WTC11 (cell line): ENCODE measurements at regions not wholly inside any gene's neighbourhood (a gene's known extent, or its start where the extent isn't known, plus 50 kb on each side); places are given as distances from the start of the nearest gene placed in this dataset.

Source experiments
- ATAC-seq: fragments of 200-7000 bp; cut with Tn5 transposase; 2 replicates; pipeline ENCODE4 v1.10.0; 2021; ENCODE audit warnings: mild to moderate bottlenecking, moderate library complexity
- CTCF ChIA-PET: fragments of 300-600 bp; sonication (Branson Sonifier 250); formaldehyde crosslinking; loops from one replicate; lab custom pipeline; 2021; ENCODE audit warnings: antibody characterized with exemption; lab: Charles Lee
- POLR2A ChIA-PET: fragments of 350-600 bp; sonication (Branson Sonifier 250); formaldehyde crosslinking; loops from one replicate; lab custom pipeline; 2021; ENCODE audit warnings: antibody characterized with exemption; lab: Charles Lee
- DNase-seq: peaks from one replicate; pipeline ENCODE4 v3.0.0; 2021; ENCODE audit warnings: low spot score
- H3K27ac Mint-ChIP-seq: 2 replicates; pipeline ENCODE4 v1.8.0; 2021; ENCODE audit warnings: mixed read lengths
- H3K27me3 Mint-ChIP-seq: 2 replicates; pipeline ENCODE4 v1.8.0; 2021; ENCODE audit warnings: low read depth, mild to moderate bottlenecking, moderate library complexity, mixed read lengths
- H3K36me3 Mint-ChIP-seq: 2 replicates; pipeline ENCODE4 v1.8.0; 2021; ENCODE audit warnings: mixed read lengths
- H3K4me1 Mint-ChIP-seq: 2 replicates; pipeline ENCODE4 v1.8.0; 2022; ENCODE audit warnings: mixed read lengths
- H3K4me3 Mint-ChIP-seq: 2 replicates; pipeline ENCODE4 v1.8.0; 2021; ENCODE audit warnings: mild to moderate bottlenecking, moderate library complexity, mixed read lengths
- H3K9me3 Mint-ChIP-seq: 2 replicates; pipeline ENCODE4 v1.8.0; 2021; ENCODE audit warnings: mixed read lengths
- CREM ChIP-seq: sonication (generic); formaldehyde crosslinking; IDR thresholded peaks from 2 replicates; pipeline ENCODE4 v1.8.1; 2022; ENCODE audit warnings: mild to moderate bottlenecking, missing genetic modification reagents, moderate library complexity
- ESRRA ChIP-seq: sonication (generic); formaldehyde crosslinking; IDR thresholded peaks from 2 replicates; pipeline ENCODE4 v1.8.1; 2022; ENCODE audit warnings: mild to moderate bottlenecking, missing genetic modification reagents, borderline replicate concordance
- FOXJ3 ChIP-seq: sonication (generic); formaldehyde crosslinking; IDR thresholded peaks from 2 replicates; pipeline ENCODE4 v1.9.0; 2021; ENCODE audit warnings: missing genetic modification reagents, mild to moderate bottlenecking, borderline replicate concordance
- FOXP1 ChIP-seq: sonication (generic); formaldehyde crosslinking; IDR thresholded peaks from 2 replicates; pipeline ENCODE4 v1.8.0; 2022; ENCODE audit warnings: missing genetic modification reagents, mild to moderate bottlenecking, moderate library complexity, borderline replicate concordance
- GABPB1 ChIP-seq: sonication (generic); formaldehyde crosslinking; IDR thresholded peaks from 2 replicates; pipeline ENCODE4 v1.8.1; 2023; ENCODE audit warnings: mild to moderate bottlenecking, missing genetic modification reagents
- KAT7 ChIP-seq: sonication (generic); formaldehyde crosslinking; IDR thresholded peaks from 2 replicates; pipeline ENCODE4 v1.8.1; 2023; ENCODE audit warnings: missing genetic modification reagents, mild to moderate bottlenecking, borderline replicate concordance
- NFE2L1 ChIP-seq: sonication (generic); formaldehyde crosslinking; IDR thresholded peaks from 2 replicates; pipeline ENCODE4 v1.8.1; 2023; ENCODE audit warnings: missing genetic modification reagents
- SP1 ChIP-seq: sonication (generic); formaldehyde crosslinking; conservative IDR thresholded peaks from 2 replicates; pipeline ENCODE4 v1.8.1; 2022; ENCODE audit warnings: missing genetic modification reagents
- TCF7 ChIP-seq: sonication (generic); formaldehyde crosslinking; IDR thresholded peaks from 2 replicates; pipeline ENCODE4 v1.8.0; 2022; ENCODE audit warnings: mild to moderate bottlenecking, low read depth, missing genetic modification reagents, moderate library complexity
- TEAD1 ChIP-seq: sonication (generic); formaldehyde crosslinking; IDR thresholded peaks from 2 replicates; pipeline ENCODE4 v1.8.0; 2022; ENCODE audit warnings: mild to moderate bottlenecking, missing genetic modification reagents
- USF2 ChIP-seq: sonication (generic); formaldehyde crosslinking; IDR thresholded peaks from 2 replicates; pipeline ENCODE4 v1.8.1; 2023; ENCODE audit warnings: mild to moderate bottlenecking, missing genetic modification reagents, moderate library complexity
- ZBTB43 ChIP-seq: sonication (generic); formaldehyde crosslinking; IDR thresholded peaks from 2 replicates; pipeline ENCODE4 v1.8.1; 2023; ENCODE audit warnings: mild to moderate bottlenecking, missing genetic modification reagents
- ZNF263 ChIP-seq: sonication (generic); formaldehyde crosslinking; IDR thresholded peaks from 2 replicates; pipeline ENCODE4 v1.8.1; 2022; ENCODE audit warnings: low read depth, mild to moderate bottlenecking, moderate library complexity, missing genetic modification reagents
- ZNF281 ChIP-seq: sonication (generic); formaldehyde crosslinking; IDR thresholded peaks from 2 replicates; pipeline ENCODE4 v1.8.0; 2023; ENCODE audit warnings: mild to moderate bottlenecking, missing genetic modification reagents
- ZNF423 ChIP-seq: fragments of 250-450 bp; sonication (Bioruptor Pico); IDR thresholded peaks from 2 replicates; pipeline ENCODE4 v2.1.2; 2022; ENCODE audit warnings: mild to moderate bottlenecking, moderate library complexity
- ZNF425 ChIP-seq: fragments of 250-450 bp; sonication (Bioruptor Pico); conservative IDR thresholded peaks from 2 replicates; pipeline ENCODE4 v1.9.0; 2021; ENCODE audit warnings: mild to moderate bottlenecking
- ZNF532 ChIP-seq: fragments of 250-450 bp; sonication (Bioruptor Pico); IDR thresholded peaks from 2 replicates; pipeline ENCODE4 v1.9.0; 2021; ENCODE audit warnings: mild to moderate bottlenecking, borderline replicate concordance
- ZNF671 ChIP-seq: fragments of 250-450 bp; sonication (Bioruptor Pico); IDR thresholded peaks from 2 replicates; pipeline ENCODE4 v1.8.0; 2021; ENCODE audit warnings: mild to moderate bottlenecking

GRCh38 chr1:181386951-181387350 is 96.4 kb upstream of the CACNA1E start:
- no peaks in the 10 kb centered on the region for H3K27me3 Mint-ChIP-seq
- ATAC-seq (no peak), DNase-seq (no peak)
- no peaks in the 10 kb centered on the region for H3K36me3 Mint-ChIP-seq
- TF ChIP-seq CREM (CRISPR knock-in tag), result no peak
- no peak for TF ChIP-seq ZNF423 (CRISPR knock-in tag)
- no peak for TF ChIP-seq ZNF671 (CRISPR knock-in tag)
- no peak for TF ChIP-seq TEAD1
- no peak for TF ChIP-seq FOXJ3 (CRISPR knock-in tag)
- TF ChIP-seq ZNF532, result no peak
- TF ChIP-seq SP1 (CRISPR knock-in tag), result no peak
- TF ChIP-seq ESRRA (CRISPR knock-in tag), result no peak
- no peaks in the 10 kb centered on the region for H3K9me3 Mint-ChIP-seq
- ChIA-PET CTCF (no interaction called here), POLR2A (no interaction called here)
- peaks cover 5% of the 10 kb centered on the region; the same call in 1 of the 2 replicates for H3K4me1 Mint-ChIP-seq
- no peak overlapping the region for H3K4me3 Mint-ChIP-seq
- H3K27ac Mint-ChIP-seq, result no peak overlapping the region

- no peak for DNase-seq
- no peak for TF ChIP-seq ZNF425
- no peak for TF ChIP-seq FOXJ3 (CRISPR knock-in tag)
- TF ChIP-seq ZNF281 (CRISPR knock-in tag), result no peak
- no peak for TF ChIP-seq GABPB1
- TF ChIP-seq ZNF263 (CRISPR knock-in tag), result no peak
- no peak for TF ChIP-seq ZBTB43
- no peak for TF ChIP-seq TCF7
- no peak for TF ChIP-seq NFE2L1 (CRISPR knock-in tag)
- no peak for TF ChIP-seq USF2 (CRISPR knock-in tag)
- TF ChIP-seq FOXP1 (CRISPR knock-in tag), result no peak
- no peak for TF ChIP-seq KAT7 (CRISPR knock-in tag)
- no peaks in the 10 kb centered on the region for H3K36me3 Mint-ChIP-seq
- no peak for ATAC-seq
- H3K4me3 Mint-ChIP-seq, result no peak overlapping the region
- H3K9me3 Mint-ChIP-seq, result no peaks in the 10 kb centered on the region
- ChIA-PET POLR2A (no interaction called here), CTCF (no interaction called here)
- no peak overlapping the region for H3K27ac Mint-ChIP-seq
- H3K4me1 Mint-ChIP-seq, result peaks cover 5% of the 10 kb centered on the region; the same call in 1 of the 2 replicates
- no peaks in the 10 kb centered on the region for H3K27me3 Mint-ChIP-seq
Observed at GRCh38 chr1:181387702-181388101, 95.6 kb upstream of the CACNA1E start.
